ENCODE measurements at regions not wholly inside any gene's neighbourhood (a gene's known extent, or its start where the extent isn't known, plus 50 kb on each side); places are given as distances from the start of the nearest gene placed in this dataset.

DNA sequence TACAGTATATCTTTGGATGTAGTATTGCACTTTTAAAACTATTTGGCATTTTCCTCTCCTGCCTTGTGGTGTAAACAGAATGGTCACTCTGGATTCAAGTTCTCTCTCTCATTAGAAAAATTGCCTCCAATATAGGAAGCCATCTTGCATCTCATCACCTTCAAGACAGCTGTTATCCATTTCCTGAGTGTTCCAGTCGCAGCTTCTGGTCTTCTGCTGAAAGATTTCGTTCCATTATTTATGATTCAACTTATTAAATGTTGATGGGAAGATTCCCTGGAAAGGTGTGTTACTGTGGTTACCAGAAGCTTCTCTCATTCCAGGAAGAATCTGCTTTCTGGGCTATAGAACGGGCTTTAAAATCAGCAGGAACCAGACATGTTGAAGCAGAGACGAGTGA, 568.3 kb upstream of the SLIT2 start:
- no peak for TF ChIP-seq EZH2 (IDR thresholded peaks at IDR 0.05; ENCODE audit: borderline replicate concordance, low read depth, low read length, poor library complexity, severe bottlenecking)
- no peak for TF ChIP-seq CTCF (conservative IDR thresholded peaks at IDR 0.05; ENCODE audit: low read depth, low read length)
